LHCN-M2 (cell line): ENCODE measurements at regions not wholly inside any gene's neighbourhood (a gene's known extent, or its start where the extent isn't known, plus 50 kb on each side); places are given as distances from the start of the nearest gene placed in this dataset.

Source experiments
- DNase-seq: peaks from one replicate; pipeline ENCODE4 v3.0.0-alpha.2; 2012; ENCODE audit warnings: low read depth

- no peak for DNase-seq
Measured at GRCh38 chr10:129341087-129341486, 126.0 kb upstream of the MGMT start.

- no peak for DNase-seq
Measured at GRCh38 chr10:129342385-129342784, 124.7 kb upstream of the MGMT start.

GRCh38 chr10:129343141-129343540, 123.9 kb upstream of the MGMT start:
- DNase-seq, result no peak

GRCh38 chr10:129344103-129344502, 122.9 kb upstream of the MGMT start:
- DNase-seq, result no peak

GRCh38 chr10:129344731-129345355, 122.2 kb upstream of the MGMT start:
- DNase-seq, result no peak

GRCh38 chr10:129345763-129346162, 121.3 kb upstream of the MGMT start:
- no peak for DNase-seq

GRCh38 chr10:129350690-129351089, 116.4 kb upstream of the MGMT start:
- no peak for DNase-seq

- no peak for DNase-seq
Measured at GRCh38 chr10:129353101-129353500, 113.9 kb upstream of the MGMT start.

- DNase-seq, result no peak
Measured at GRCh38 chr10:129360046-129360445, 107.0 kb upstream of the MGMT start.

- no peak for DNase-seq
Measured at GRCh38 chr10:129361676-129362376, 105.2 kb upstream of the MGMT start.

GRCh38 chr10:129364949-129365348, 102.1 kb upstream of the MGMT start:
- no peak for DNase-seq

- DNase-seq, result no peak
Measured at GRCh38 chr10:129365767-129366402, 101.2 kb upstream of the MGMT start.

- no peak for DNase-seq
Measured at GRCh38 chr10:129366450-129366849, 100.6 kb upstream of the MGMT start.

- DNase-seq, result no peak
Measured at GRCh38 chr10:129369566-129369965, 97.5 kb upstream of the MGMT start.

- DNase-seq, result no peak
Measured at GRCh38 chr10:129371541-129371940, 95.5 kb upstream of the MGMT start.

GRCh38 chr10:129372172-129372571, 94.9 kb upstream of the MGMT start:
- DNase-seq, result no peak

GRCh38 chr10:129373231-129373630, 93.8 kb upstream of the MGMT start:
- DNase-seq, result no peak

GRCh38 chr10:129373718-129374117, 93.3 kb upstream of the MGMT start:
- no peak for DNase-seq

- no peak for DNase-seq
Measured at GRCh38 chr10:129375171-129375570, 91.9 kb upstream of the MGMT start.

GRCh38 chr10:129375912-129376311, 91.1 kb upstream of the MGMT start:
- DNase-seq, result no peak

GRCh38 chr10:129380279-129380678, 86.8 kb upstream of the MGMT start:
- DNase-seq, result no peak

GRCh38 chr10:129381741-129382140, 85.3 kb upstream of the MGMT start:
- no peak for DNase-seq

GRCh38 chr10:129382401-129382800, 84.6 kb upstream of the MGMT start:
- DNase-seq, result no peak
